Neural cell (in vitro differentiated cells): ENCODE measurements at regions not wholly inside any gene's neighbourhood (a gene's known extent, or its start where the extent isn't known, plus 50 kb on each side); places are given as distances from the start of the nearest gene placed in this dataset.

Experiments used
- H2AFZ ChIP-seq: fragments of 200-600, 300-800 bp; sonication (generic), shearing (Covaris generic); 2 replicates; pipeline ENCODE4 v1.6.0; 2014; ENCODE audit warnings: low read depth, mild to moderate bottlenecking, antibody characterized with exemption, low read length, moderate library complexity
- H3F3A ChIP-seq: fragments of 200-600 bp; shearing (Covaris generic); 2 replicates; pipeline ENCODE4 v1.6.1; 2016; ENCODE audit warnings: mild to moderate bottlenecking, moderate library complexity, mixed read lengths, antibody characterized with exemption, low read length; ENCODE audit not compliant: insufficient read depth, poor library complexity, severe bottlenecking
- H3K27ac ChIP-seq: fragments of 200-600, 300-800 bp; sonication (generic), shearing (Covaris generic); 2 replicates; pipeline ENCODE4 v1.5.1; 2014; ENCODE audit warnings: mild to moderate bottlenecking, low read length, moderate library complexity
- H3K27me3 ChIP-seq: fragments of 300-800, 200-600 bp; sonication (generic), shearing (Covaris generic); 2 replicates; pipeline ENCODE4 v1.6.0; 2014; ENCODE audit warnings: mild to moderate bottlenecking, low read depth, low read length, moderate library complexity; ENCODE audit not compliant: insufficient read depth
- H3K36me3 ChIP-seq: fragments of 300-800, 200-600 bp; sonication (generic), shearing (Covaris generic); 2 replicates; pipeline ENCODE4 v1.5.1; 2014; ENCODE audit warnings: mild to moderate bottlenecking, antibody characterized with exemption, low read length, moderate library complexity; ENCODE audit not compliant: insufficient read depth
- H3K4me2 ChIP-seq: fragments of 300-800, 200-600 bp; sonication (generic), shearing (Covaris generic); 2 replicates; pipeline ENCODE4 v1.6.0; 2014; ENCODE audit warnings: mild to moderate bottlenecking, low read length
- H3K4me3 ChIP-seq: fragments of 300-800, 200-600 bp; sonication (generic), shearing (Covaris generic); 2 replicates; pipeline ENCODE4 v1.5.1; 2014; ENCODE audit warnings: mild to moderate bottlenecking, low read length, moderate library complexity
- H3K79me2 ChIP-seq: fragments of 200-600 bp; shearing (Covaris generic); replicated peaks from 2 replicates; pipeline ENCODE4 v1.6.0; 2014; ENCODE audit warnings: mild to moderate bottlenecking, low read length, moderate library complexity; ENCODE audit not compliant: insufficient read depth
- H3K9ac ChIP-seq: fragments of 300-800, 200-600 bp; sonication (generic), shearing (Covaris generic); 2 replicates; pipeline ENCODE4 v1.6.1; 2016; ENCODE audit warnings: mild to moderate bottlenecking, low read length, mixed read lengths
- H3K9me2 ChIP-seq: fragments of 200-600 bp; shearing (Covaris generic); 2 replicates; pipeline ENCODE4 v1.6.1; 2016; ENCODE audit warnings: mild to moderate bottlenecking, low read length, mixed read lengths; ENCODE audit not compliant: insufficient read depth
- H3K9me3 ChIP-seq: fragments of 200-600, 300-800 bp; sonication (generic), shearing (Covaris generic); 2 replicates; pipeline ENCODE4 v1.6.1; 2016; ENCODE audit warnings: mild to moderate bottlenecking, mixed run types, low read length, moderate library complexity, mixed read lengths
- H4K20me1 ChIP-seq: fragments of 200-600 bp; shearing (Covaris generic); 2 replicates; pipeline ENCODE4 v1.6.1; 2016; ENCODE audit warnings: mild to moderate bottlenecking, mixed run types; ENCODE audit not compliant: insufficient read depth
- CTCF ChIP-seq: fragments of 450-650 bp; IDR thresholded peaks from 2 replicates; pipeline ENCODE4 v1.5.1; 2014; ENCODE audit warnings: antibody characterized with exemption, mild to moderate bottlenecking, moderate library complexity; ENCODE audit not compliant: poor library complexity, severe bottlenecking
- EP300 ChIP-seq: fragments of 450-650 bp; conservative IDR thresholded peaks from 2 replicates; pipeline ENCODE4 v1.6.1; 2014; ENCODE audit warnings: antibody characterized with exemption, mild to moderate bottlenecking, moderate library complexity; ENCODE audit not compliant: poor library complexity, severe bottlenecking
- EZH2 ChIP-seq: fragments of 200-600, 300-800 bp; shearing (Covaris generic), sonication (generic); IDR thresholded peaks from 2 replicates; pipeline ENCODE4 v1.6.1; 2014; ENCODE audit warnings: antibody characterized with exemption, low read length, borderline replicate concordance, mild to moderate bottlenecking; ENCODE audit not compliant: insufficient read depth, poor library complexity, severe bottlenecking
- MXI1 ChIP-seq: fragments of 450-650 bp; conservative IDR thresholded peaks from 2 replicates; pipeline ENCODE4 v1.6.1; 2014; ENCODE audit warnings: antibody characterized with exemption, mild to moderate bottlenecking; ENCODE audit not compliant: poor library complexity, severe bottlenecking
- POLR2AphosphoS5 ChIP-seq: IDR thresholded peaks from 2 replicates; pipeline ENCODE4 v1.6.1; 2012
- RAD21 ChIP-seq: fragments of 450-650 bp; conservative IDR thresholded peaks from 2 replicates; pipeline ENCODE4 v1.6.1; 2014; ENCODE audit warnings: antibody characterized with exemption, mild to moderate bottlenecking, moderate library complexity
- SMC3 ChIP-seq: fragments of 450-650 bp; conservative IDR thresholded peaks from 2 replicates; pipeline ENCODE4 v1.6.1; 2014; ENCODE audit warnings: antibody characterized with exemption, mild to moderate bottlenecking, moderate library complexity; ENCODE audit not compliant: poor library complexity
- TAF1 ChIP-seq: IDR thresholded peaks from 2 replicates; pipeline ENCODE4 v1.6.1; 2012; ENCODE audit warnings: low read depth
- TF ChIP-seq, protein P1 (sequence below): IDR thresholded peaks from 2 replicates; pipeline ENCODE4 v1.6.1; 2012; ENCODE audit warnings: borderline replicate concordance

- no peak overlapping the region for H3K9ac ChIP-seq
- H3K4me2 ChIP-seq = no peak overlapping the region
- H3K27me3 ChIP-seq = no peaks in the 10 kb centered on the region
- H3K27ac ChIP-seq = no peak overlapping the region
- no peaks in the 10 kb centered on the region for H3K79me2 ChIP-seq
- no peaks in the 10 kb centered on the region for H3K9me2 ChIP-seq
- no peak overlapping the region for H3K4me3 ChIP-seq
- TF ChIP-seq POLR2AphosphoS5 = no peak
- TF ChIP-seq RAD21 = no peak
- TF ChIP-seq MXI1 = no peak
- TF ChIP-seq, protein P1, sequence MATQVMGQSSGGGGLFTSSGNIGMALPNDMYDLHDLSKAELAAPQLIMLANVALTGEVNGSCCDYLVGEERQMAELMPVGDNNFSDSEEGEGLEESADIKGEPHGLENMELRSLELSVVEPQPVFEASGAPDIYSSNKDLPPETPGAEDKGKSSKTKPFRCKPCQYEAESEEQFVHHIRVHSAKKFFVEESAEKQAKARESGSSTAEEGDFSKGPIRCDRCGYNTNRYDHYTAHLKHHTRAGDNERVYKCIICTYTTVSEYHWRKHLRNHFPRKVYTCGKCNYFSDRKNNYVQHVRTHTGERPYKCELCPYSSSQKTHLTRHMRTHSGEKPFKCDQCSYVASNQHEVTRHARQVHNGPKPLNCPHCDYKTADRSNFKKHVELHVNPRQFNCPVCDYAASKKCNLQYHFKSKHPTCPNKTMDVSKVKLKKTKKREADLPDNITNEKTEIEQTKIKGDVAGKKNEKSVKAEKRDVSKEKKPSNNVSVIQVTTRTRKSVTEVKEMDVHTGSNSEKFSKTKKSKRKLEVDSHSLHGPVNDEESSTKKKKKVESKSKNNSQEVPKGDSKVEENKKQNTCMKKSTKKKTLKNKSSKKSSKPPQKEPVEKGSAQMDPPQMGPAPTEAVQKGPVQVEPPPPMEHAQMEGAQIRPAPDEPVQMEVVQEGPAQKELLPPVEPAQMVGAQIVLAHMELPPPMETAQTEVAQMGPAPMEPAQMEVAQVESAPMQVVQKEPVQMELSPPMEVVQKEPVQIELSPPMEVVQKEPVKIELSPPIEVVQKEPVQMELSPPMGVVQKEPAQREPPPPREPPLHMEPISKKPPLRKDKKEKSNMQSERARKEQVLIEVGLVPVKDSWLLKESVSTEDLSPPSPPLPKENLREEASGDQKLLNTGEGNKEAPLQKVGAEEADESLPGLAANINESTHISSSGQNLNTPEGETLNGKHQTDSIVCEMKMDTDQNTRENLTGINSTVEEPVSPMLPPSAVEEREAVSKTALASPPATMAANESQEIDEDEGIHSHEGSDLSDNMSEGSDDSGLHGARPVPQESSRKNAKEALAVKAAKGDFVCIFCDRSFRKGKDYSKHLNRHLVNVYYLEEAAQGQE = no peak
- TF ChIP-seq SMC3 = no peak
- TF ChIP-seq EP300 = no peak
- TF ChIP-seq EZH2 = no peak
- no peak for TF ChIP-seq CTCF
- TF ChIP-seq TAF1 = no peak
- no peaks in the 10 kb centered on the region for H3K36me3 ChIP-seq
- no peaks in the 10 kb centered on the region for H3F3A ChIP-seq
- H3K9me3 ChIP-seq = no peaks in the 10 kb centered on the region
- no peak overlapping the region for H2AFZ ChIP-seq
- no peaks in the 10 kb centered on the region for H4K20me1 ChIP-seq
Observed at GRCh38 chr14:65238456-65238855, 136.1 kb upstream of the MAX start.

- H2AFZ ChIP-seq = no peak overlapping the region
- H3K27ac ChIP-seq = no peak overlapping the region
- H3K4me2 ChIP-seq = no peak overlapping the region
Observed at GRCh38 chr14:65239143-65239937, 137.0 kb upstream of the MAX start.

More at GRCh38 chr14:65239143-65239937, 137.0 kb upstream of the MAX start:
- H3F3A ChIP-seq = no peaks in the 10 kb centered on the region
- TF ChIP-seq, protein P1 = no peak
- TF ChIP-seq CTCF (no peak), MXI1 (no peak), SMC3 (no peak), TAF1 (no peak), POLR2AphosphoS5 (no peak), RAD21 (no peak), EZH2 (no peak), EP300 (no peak)
- H3K79me2 ChIP-seq = no peaks in the 10 kb centered on the region
- no peaks in the 10 kb centered on the region for H3K27me3 ChIP-seq
- no peaks in the 10 kb centered on the region for H3K9me2 ChIP-seq
- H3K9ac ChIP-seq = no peak overlapping the region
- H3K9me3 ChIP-seq = no peaks in the 10 kb centered on the region
- no peaks in the 10 kb centered on the region for H3K36me3 ChIP-seq
- H4K20me1 ChIP-seq = no peaks in the 10 kb centered on the region
- no peak overlapping the region for H3K4me3 ChIP-seq
